G401.6 (cell line): ENCODE measurements at regions not wholly inside any gene's neighbourhood (a gene's known extent, or its start where the extent isn't known, plus 50 kb on each side); places are given as distances from the start of the nearest gene placed in this dataset.
"Not testable (repeated sequence)": the region's sequence is repeated elsewhere in the genome, so short reads cannot be mapped to it uniquely, and the experiment has no call there.

Experiments used
- FAIRE-seq: peaks from 2 replicates; lab custom pipeline; 2012; peaks lifted over from hg19 to GRCh38; lab: Jason Lieb, UNC

GRCh38 chr19:27740396-27740795 is 1472.6 kb downstream of the UQCRFS1 start:
- FAIRE-seq, result no peak

- no peak for FAIRE-seq
Observed at GRCh38 chr19:27738569-27739193, 1474.3 kb downstream of the UQCRFS1 start.

GRCh38 chr19:27736225-27736624 is 1476.7 kb downstream of the UQCRFS1 start:
- FAIRE-seq, result no peak

DNA sequence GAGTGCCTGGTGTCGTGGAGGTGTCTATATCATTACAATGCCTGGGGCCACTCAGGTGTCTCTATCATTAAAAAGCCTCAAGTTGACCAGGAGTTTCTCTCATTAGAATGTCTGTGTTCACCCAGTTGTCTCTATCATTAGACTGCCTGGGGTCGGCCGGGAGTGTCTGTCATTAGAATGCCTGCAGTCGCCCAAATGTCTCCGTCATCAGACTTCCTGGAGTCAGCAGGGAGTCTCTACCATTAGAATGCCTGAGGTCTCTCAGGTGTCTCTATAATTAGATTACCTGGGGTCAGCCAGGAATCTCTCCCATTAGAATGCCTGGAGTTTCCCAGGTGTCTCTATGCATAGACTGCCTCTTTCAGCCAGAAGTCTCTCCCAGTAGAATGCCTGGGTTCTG is 1477.6 kb downstream of the UQCRFS1 start:
- FAIRE-seq, result no peak

- FAIRE-seq, result no peak
Observed at GRCh38 chr19:27734496-27735220, 1478.3 kb downstream of the UQCRFS1 start.

DNA sequence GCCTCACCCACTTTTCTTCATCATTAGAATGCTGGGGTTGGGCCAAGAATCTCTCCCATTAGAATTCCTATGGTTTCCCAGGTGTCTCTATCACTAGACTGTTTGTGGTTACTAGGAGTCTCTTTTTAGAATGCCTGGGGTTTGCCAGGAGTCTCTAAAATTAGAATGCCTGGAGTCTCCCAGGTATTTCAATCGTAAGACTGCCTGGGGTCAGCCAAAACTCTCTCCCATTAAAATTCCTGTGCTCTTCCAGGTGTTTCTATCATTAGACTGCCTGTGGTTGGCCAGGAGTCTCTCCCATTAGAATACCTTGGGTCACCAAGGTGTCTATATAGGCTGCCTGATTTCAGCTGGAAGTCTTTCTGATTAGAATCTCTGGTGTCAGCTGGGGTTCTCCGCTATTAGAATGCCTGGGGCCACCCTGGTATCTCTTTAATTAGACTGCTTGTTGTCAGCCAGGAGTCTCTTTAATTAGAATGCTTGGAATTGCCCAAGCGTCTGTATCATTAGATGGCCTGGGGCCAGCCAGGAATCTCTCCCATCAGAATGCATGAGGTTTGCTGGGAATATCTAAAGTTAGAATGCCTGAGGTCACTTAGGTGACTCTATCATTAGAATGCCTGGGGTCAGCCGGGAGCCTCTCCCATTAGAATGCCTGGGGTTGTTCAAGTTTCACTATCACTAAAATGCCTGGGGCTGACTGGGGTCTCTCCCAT is 1479.2 kb downstream of the UQCRFS1 start:
- no peak for FAIRE-seq

DNA sequence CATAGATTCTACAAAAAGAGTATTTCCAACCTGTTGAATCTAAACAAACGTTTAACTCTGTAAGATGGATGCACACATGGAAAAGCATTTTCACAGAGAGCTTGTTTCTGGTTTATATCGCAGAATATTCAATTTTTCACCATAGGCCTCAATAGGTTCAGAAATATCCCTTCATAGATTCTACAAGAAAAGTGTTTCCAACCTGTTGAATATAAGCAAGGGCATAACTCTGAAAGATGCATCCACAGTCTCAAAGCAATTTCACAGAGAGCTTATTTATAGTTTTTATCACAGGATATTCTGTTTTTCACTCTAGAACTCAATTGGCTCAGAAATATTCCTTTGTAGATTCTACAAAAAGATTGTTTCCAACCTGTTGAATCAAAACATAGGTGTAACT is 1483.6 kb downstream of the UQCRFS1 start:
- FAIRE-seq, result no peak

DNA sequence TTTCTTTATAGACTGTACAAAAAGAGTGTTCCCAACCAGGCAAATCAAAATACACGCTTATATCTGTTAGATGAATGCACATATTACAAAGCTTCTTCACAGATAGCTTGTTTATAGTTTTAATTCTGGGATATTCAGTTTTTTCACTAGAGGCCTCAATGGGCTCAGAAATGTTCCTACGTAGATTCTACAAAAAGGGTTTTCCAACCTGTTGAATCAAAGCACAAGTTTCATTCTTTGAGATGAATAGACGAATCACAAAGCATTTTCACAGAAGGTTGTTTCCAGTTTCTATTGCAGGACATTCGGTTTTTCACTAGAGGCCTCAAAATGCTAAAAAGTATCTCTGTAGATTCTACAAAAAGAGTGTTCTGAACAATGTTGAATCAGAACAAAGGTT is 1490.3 kb downstream of the UQCRFS1 start:
- FAIRE-seq, result no peak

DNA sequence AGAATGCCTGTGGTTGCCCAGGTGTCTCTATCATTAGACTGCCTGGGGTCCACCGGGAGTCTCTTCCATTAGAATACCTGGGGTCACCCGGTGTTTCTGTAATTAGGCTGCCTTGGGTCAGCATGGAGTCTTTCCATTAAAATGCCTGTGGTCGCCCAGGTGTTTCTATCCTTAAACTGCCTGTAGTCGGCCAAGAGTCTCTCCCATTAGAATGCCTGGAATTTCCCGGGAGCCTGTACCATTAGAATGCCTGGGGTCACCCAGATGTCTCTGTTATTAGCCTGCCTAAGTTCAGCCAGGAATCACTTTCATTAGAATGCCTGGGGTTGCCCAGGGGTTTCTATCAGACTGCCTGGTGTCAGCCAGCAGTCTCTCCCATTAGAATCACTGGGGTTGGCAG is 1492.8 kb downstream of the UQCRFS1 start:
- no peak for FAIRE-seq

DNA sequence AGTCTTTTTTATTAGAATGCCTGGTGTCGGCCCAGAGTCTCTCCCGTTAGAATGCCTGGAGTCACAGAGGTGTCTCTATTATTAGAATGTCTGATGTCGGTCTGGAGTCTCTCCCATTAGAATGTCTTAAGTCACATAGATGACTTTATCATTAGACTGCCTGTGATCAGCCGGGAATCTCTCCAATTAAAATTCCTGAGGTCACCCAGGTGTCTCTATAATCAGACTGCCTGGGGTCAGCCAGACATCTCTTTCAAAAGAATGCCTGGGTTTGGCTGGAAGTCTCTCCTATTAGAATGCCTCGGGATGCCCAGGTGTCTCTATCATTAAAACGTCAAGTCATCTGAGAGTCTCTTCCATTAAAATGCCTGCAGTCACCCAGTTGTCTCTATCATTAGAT is 1493.9 kb downstream of the UQCRFS1 start:
- FAIRE-seq, result no peak

GRCh38 chr19:27718234-27718633 is 1494.7 kb downstream of the UQCRFS1 start:
- FAIRE-seq, result no peak

- no peak for FAIRE-seq
Observed at GRCh38 chr19:27717825-27718224, 1495.1 kb downstream of the UQCRFS1 start.

DNA sequence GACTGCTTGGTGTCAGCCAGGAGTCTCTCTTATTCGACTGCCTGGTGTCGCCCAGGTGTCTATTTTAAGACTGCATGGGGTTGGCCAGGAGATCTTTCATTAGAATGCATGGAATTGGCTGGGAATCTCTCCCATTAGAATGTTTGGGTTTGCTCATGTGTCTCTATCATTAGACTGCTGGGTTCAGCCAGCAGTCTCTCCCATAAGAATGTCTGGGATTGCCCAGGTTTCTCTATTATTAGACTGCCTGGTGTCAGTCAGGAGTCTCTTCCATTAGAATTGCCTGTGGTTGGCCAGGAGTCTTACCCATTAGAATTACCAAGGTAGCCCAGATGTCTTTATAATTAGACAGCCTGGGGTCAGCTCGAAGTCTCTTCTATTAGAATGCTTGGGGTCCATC is 1496.0 kb downstream of the UQCRFS1 start:
- no peak for FAIRE-seq

- FAIRE-seq, result no peak
Observed at GRCh38 chr19:27714857-27715256, 1498.1 kb downstream of the UQCRFS1 start.

GRCh38 chr19:27709496-27709895 is 1503.5 kb downstream of the UQCRFS1 start:
- no peak for FAIRE-seq

GRCh38 chr19:27708986-27709385 is 1504.0 kb downstream of the UQCRFS1 start:
- not testable (repeated sequence) for FAIRE-seq

- FAIRE-seq, result not testable (repeated sequence)
Observed at GRCh38 chr19:27707026-27707425, 1505.9 kb downstream of the UQCRFS1 start.

GRCh38 chr19:27705896-27706295 is 1507.1 kb downstream of the UQCRFS1 start:
- no peak for FAIRE-seq

- no peak for FAIRE-seq
Observed at GRCh38 chr19:27694361-27695055, 1518.4 kb downstream of the UQCRFS1 start.

- no peak for FAIRE-seq
Observed at GRCh38 chr19:27691991-27692390, 1521.0 kb downstream of the UQCRFS1 start.

GRCh38 chr19:27689734-27690241 is 1523.2 kb downstream of the UQCRFS1 start:
- FAIRE-seq, result no peak

GRCh38 chr19:27684293-27684692 is 1528.7 kb downstream of the UQCRFS1 start:
- FAIRE-seq, result no peak

- no peak for FAIRE-seq
Observed at GRCh38 chr19:27681972-27682371, 1531.0 kb downstream of the UQCRFS1 start.
